ENCODE measurements at regions not wholly inside any gene's neighbourhood (a gene's known extent, or its start where the extent isn't known, plus 50 kb on each side); places are given as distances from the start of the nearest gene placed in this dataset.
A peak's percentile ranks its signal among the peaks of the same experiment; 100 is the strongest.

DNA sequence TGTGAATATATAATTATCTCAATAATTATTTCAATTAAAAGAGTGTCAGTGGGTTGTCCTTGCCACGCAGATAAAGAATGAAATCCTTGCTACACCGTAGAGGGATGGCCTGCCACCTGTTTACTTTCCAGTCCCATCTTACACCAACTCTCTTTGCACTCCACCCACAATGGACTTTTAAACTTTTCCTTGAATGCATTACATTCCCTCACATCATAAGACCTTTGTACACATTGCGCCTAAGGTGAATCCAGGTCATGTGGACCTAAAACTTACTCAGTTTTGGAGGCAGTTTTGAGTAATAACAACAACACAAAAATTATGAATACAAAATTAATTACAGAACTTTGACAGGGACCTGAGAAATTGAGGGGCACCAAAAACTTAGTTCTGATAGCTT lies 78.7 kb upstream of the PDE5A start (continued):
- TF ChIP-seq ZNF773 (CRISPR knock-in tag; IDR thresholded peaks at IDR 0.05; ENCODE audit: borderline replicate concordance) (no peak), ZBTB8A (CRISPR knock-in tag; IDR thresholded peaks at IDR 0.05; ENCODE audit: borderline replicate concordance, low read depth) (no peak), CHD4 (IDR thresholded peaks at IDR 0.05; ENCODE audit: borderline replicate concordance, low read length) (no peak), ZFYVE20 (CRISPR knock-in tag; IDR thresholded peaks at IDR 0.05; ENCODE audit: borderline replicate concordance, low read depth) (no peak), HNRNPLL (IDR thresholded peaks at IDR 0.05; ENCODE audit: low read depth, low read length, poor library complexity, severe bottlenecking) (no peak), SUZ12 (IDR thresholded peaks at IDR 0.05; ENCODE audit: low read depth, low read length) (no peak), ZNF121 (CRISPR knock-in tag; IDR thresholded peaks at IDR 0.05) (no peak), ZNF598 (CRISPR knock-in tag; IDR thresholded peaks at IDR 0.05; ENCODE audit: borderline replicate concordance) (no peak), ZNF33B (CRISPR knock-in tag; IDR thresholded peaks at IDR 0.05) (no peak), MED8 (CRISPR knock-in tag; IDR thresholded peaks at IDR 0.05; ENCODE audit: insufficient replicate concordance) (no peak), FOXK2 (IDR thresholded peaks at IDR 0.05) (peak; percentile 41; the same call in 1 of the 2 replicates), ZNF460 (CRISPR knock-in tag; IDR thresholded peaks at IDR 0.05; ENCODE audit: borderline replicate concordance) (no peak), ZSCAN22 (CRISPR knock-in tag; IDR thresholded peaks at IDR 0.05) (no peak), ZNF564 (CRISPR knock-in tag; IDR thresholded peaks at IDR 0.05) (no peak), ZNF737 (CRISPR knock-in tag; IDR thresholded peaks at IDR 0.05; ENCODE audit: borderline replicate concordance) (no peak), AKAP8 (CRISPR knock-in tag; IDR thresholded peaks at IDR 0.05) (no peak), ZNF274 (CRISPR knock-in tag; IDR thresholded peaks at IDR 0.05) (no peak), MTA3 (CRISPR knock-in tag; IDR thresholded peaks at IDR 0.05) (no peak), KMT2B (CRISPR knock-in tag; IDR thresholded peaks at IDR 0.05) (no peak), ZNF891 (CRISPR knock-in tag; IDR thresholded peaks at IDR 0.05) (no peak), REXO4 (CRISPR knock-in tag; IDR thresholded peaks at IDR 0.05; ENCODE audit: borderline replicate concordance) (no peak), EP300 (IDR thresholded peaks at IDR 0.05; ENCODE audit: low read depth in 2 of 2, low read length in 2 of 2) (peak in 1 of 2 experiments; percentile 89; a peak in 2 of 4 replicates), EP300 (CRISPR knock-in tag; IDR thresholded peaks at IDR 0.05; ENCODE audit: borderline replicate concordance) (peak; percentile 48; the same call in 1 of the 2 replicates)
- TF ChIP-seq, protein P1, sequence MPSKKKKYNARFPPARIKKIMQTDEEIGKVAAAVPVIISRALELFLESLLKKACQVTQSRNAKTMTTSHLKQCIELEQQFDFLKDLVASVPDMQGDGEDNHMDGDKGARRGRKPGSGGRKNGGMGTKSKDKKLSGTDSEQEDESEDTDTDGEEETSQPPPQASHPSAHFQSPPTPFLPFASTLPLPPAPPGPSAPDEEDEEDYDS (CRISPR knock-in tag; IDR thresholded peaks at IDR 0.05) = no peak
- TF ChIP-seq, protein P2, sequence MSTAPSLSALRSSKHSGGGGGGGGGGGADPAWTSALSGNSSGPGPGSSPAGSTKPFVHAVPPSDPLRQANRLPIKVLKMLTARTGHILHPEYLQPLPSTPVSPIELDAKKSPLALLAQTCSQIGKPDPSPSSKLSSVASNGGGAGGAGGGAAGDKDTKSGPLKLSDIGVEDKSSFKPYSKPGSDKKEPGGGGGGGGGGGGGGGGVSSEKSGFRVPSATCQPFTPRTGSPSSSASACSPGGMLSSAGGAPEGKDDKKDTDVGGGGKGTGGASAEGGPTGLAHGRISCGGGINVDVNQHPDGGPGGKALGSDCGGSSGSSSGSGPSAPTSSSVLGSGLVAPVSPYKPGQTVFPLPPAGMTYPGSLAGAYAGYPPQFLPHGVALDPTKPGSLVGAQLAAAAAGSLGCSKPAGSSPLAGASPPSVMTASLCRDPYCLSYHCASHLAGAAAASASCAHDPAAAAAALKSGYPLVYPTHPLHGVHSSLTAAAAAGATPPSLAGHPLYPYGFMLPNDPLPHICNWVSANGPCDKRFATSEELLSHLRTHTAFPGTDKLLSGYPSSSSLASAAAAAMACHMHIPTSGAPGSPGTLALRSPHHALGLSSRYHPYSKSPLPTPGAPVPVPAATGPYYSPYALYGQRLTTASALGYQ (CRISPR knock-in tag; IDR thresholded peaks at IDR 0.05) = 0 out of 2 replicates have a peak, but pooled peaks have one; percentile 25
- TF ChIP-seq, protein P3, sequence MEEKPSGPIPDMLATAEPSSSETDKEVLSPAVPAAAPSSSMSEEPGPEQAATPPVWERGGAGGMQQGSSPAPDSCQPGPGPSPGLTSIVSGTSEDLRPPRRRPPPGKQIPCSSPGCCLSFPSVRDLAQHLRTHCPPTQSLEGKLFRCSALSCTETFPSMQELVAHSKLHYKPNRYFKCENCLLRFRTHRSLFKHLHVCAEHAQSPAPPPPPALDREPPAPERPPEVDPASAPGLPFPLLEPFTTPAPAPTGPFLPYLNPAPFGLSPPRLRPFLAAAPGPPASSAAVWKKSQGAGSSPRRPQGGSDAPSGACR (CRISPR knock-in tag; IDR thresholded peaks at IDR 0.05) = no peak
- TF ChIP-seq, protein P4, sequence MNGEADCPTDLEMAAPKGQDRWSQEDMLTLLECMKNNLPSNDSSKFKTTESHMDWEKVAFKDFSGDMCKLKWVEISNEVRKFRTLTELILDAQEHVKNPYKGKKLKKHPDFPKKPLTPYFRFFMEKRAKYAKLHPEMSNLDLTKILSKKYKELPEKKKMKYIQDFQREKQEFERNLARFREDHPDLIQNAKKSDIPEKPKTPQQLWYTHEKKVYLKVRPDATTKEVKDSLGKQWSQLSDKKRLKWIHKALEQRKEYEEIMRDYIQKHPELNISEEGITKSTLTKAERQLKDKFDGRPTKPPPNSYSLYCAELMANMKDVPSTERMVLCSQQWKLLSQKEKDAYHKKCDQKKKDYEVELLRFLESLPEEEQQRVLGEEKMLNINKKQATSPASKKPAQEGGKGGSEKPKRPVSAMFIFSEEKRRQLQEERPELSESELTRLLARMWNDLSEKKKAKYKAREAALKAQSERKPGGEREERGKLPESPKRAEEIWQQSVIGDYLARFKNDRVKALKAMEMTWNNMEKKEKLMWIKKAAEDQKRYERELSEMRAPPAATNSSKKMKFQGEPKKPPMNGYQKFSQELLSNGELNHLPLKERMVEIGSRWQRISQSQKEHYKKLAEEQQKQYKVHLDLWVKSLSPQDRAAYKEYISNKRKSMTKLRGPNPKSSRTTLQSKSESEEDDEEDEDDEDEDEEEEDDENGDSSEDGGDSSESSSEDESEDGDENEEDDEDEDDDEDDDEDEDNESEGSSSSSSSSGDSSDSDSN (CRISPR knock-in tag; IDR thresholded peaks at IDR 0.05) = no peak
- TF ChIP-seq, protein P5, sequence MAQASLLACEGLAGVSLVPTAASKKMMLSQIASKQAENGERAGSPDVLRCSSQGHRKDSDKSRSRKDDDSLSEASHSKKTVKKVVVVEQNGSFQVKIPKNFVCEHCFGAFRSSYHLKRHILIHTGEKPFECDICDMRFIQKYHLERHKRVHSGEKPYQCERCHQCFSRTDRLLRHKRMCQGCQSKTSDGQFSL (CRISPR knock-in tag; IDR thresholded peaks at IDR 0.05) = no peak
